OCI-LY1 (cell line): ENCODE measurements at regions not wholly inside any gene's neighbourhood (a gene's known extent, or its start where the extent isn't known, plus 50 kb on each side); places are given as distances from the start of the nearest gene placed in this dataset.

Source experiments
- H2AFZ ChIP-seq: fragments of 200-600 bp; sonication (generic), shearing (Covaris generic); 2 replicates; pipeline ENCODE4 v1.6.0; 2014; ENCODE audit warnings: antibody characterized with exemption, mild to moderate bottlenecking, low read length
- H3F3A ChIP-seq: fragments of 200-600 bp; sonication (generic), shearing (Covaris generic); 2 replicates; pipeline ENCODE4 v1.6.0; 2014; ENCODE audit warnings: mild to moderate bottlenecking, antibody characterized with exemption, low read length, moderate library complexity; ENCODE audit not compliant: insufficient read depth
- H3K27ac ChIP-seq: fragments of 200-600 bp; sonication (generic); 2 replicates; pipeline ENCODE4 v1.5.1; 2014; ENCODE audit warnings: low read length, mixed run types, mild to moderate bottlenecking, low read depth; ENCODE audit not compliant: poor library complexity, severe bottlenecking
- H3K27me3 ChIP-seq: fragments of 200-600 bp; sonication (generic); 2 replicates; pipeline ENCODE4 v1.6.0; 2014; ENCODE audit warnings: antibody characterized with exemption, mild to moderate bottlenecking, low read length, moderate library complexity; ENCODE audit not compliant: insufficient read depth
- H3K36me3 ChIP-seq: fragments of 200-600 bp; sonication (generic); 2 replicates; pipeline ENCODE4 v1.6.1; 2014; ENCODE audit warnings: mild to moderate bottlenecking, antibody characterized with exemption, low read length, moderate library complexity, mixed read lengths; ENCODE audit not compliant: insufficient read depth
- H3K4me1 ChIP-seq: fragments of 200-600 bp; sonication (generic); 2 replicates; pipeline ENCODE4 v1.5.1; 2014; ENCODE audit warnings: mild to moderate bottlenecking, low read length, moderate library complexity; ENCODE audit not compliant: insufficient read depth, severe bottlenecking
- H3K4me2 ChIP-seq: fragments of 200-600 bp; sonication (generic), shearing (Covaris generic); 2 replicates; pipeline ENCODE4 v1.6.1; 2014; ENCODE audit warnings: low read length
- H3K4me3 ChIP-seq: fragments of 200-600 bp; sonication (generic); 2 replicates; pipeline ENCODE4 v1.5.1; 2014; ENCODE audit warnings: low read length, low read depth, mild to moderate bottlenecking, mixed read lengths; ENCODE audit not compliant: poor library complexity, severe bottlenecking
- H3K79me2 ChIP-seq: fragments of 200-600 bp; shearing (Covaris generic); 2 replicates; pipeline ENCODE4 v1.6.1; 2016; ENCODE audit warnings: mixed run types, low read length, mixed read lengths; ENCODE audit not compliant: insufficient read depth
- H3K9ac ChIP-seq: fragments of 200-600 bp; sonication (generic), shearing (Covaris generic); 2 replicates; pipeline ENCODE4 v1.6.1; 2014; ENCODE audit warnings: mild to moderate bottlenecking, low read length, mixed read lengths
- H3K9me2 ChIP-seq: fragments of 200-600 bp; sonication (generic), shearing (Covaris generic); 2 replicates; pipeline ENCODE4 v1.6.1; 2014; ENCODE audit warnings: low read depth, mild to moderate bottlenecking, low read length, mixed read lengths
- H3K9me3 ChIP-seq: fragments of 200-600 bp; shearing (Covaris generic); 2 replicates; pipeline ENCODE4 v1.6.1; 2014; ENCODE audit warnings: low read length, mixed read lengths
- H4K20me1 ChIP-seq: fragments of 200-600 bp; sonication (generic), shearing (Covaris generic); 2 replicates; pipeline ENCODE4 v1.6.0; 2016; ENCODE audit warnings: mild to moderate bottlenecking, low read length; ENCODE audit not compliant: insufficient read depth
- CTCF ChIP-seq: fragments of 200-600 bp; sonication (generic), shearing (Covaris generic); IDR thresholded peaks from 2 replicates; pipeline ENCODE4 v1.5.1; 2017; ENCODE audit warnings: mild to moderate bottlenecking, antibody characterized with exemption, low read length, moderate library complexity, mixed read lengths
- EZH2 ChIP-seq: fragments of 200-600 bp; sonication (generic), shearing (Covaris generic); IDR thresholded peaks from 2 replicates; pipeline ENCODE4 v1.8.0; 2017; ENCODE audit warnings: borderline replicate concordance, mixed run types, mild to moderate bottlenecking, antibody characterized with exemption, low read length, moderate library complexity, mixed read lengths

DNA sequence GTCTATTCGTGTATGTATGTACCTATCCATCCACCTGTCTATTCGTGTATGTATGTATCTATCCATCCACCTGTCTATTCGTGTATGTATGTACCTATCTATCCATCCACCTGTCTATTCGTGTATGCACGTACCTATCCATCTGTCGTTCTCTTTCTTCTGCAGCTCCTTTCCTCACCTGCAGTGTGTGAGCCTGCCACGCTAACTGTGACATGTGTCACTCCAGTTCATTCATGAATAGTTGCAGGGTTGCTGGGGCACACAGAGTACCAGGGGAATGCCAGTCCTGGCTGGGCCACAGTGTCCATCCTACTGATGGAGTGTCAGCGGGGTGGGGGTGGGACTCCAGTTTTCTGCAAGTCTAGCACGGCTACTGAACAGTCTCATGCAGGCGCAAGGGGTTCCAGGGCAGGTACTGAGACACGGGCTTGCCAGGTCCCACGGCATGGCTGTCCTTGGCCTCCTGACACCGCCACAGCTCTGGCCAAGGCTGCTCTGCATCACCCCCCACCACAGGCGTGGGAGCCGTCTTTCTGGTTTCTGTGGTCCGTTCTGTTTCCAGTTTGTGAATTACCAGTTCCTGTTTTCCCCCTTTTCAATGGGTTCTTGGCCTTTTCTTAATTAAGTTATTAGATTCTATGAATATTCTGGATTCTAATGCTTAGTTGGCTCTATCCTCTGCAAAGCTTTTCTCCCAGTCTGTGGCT is 88.8 kb upstream of the CLDN5 start:
- Histone ChIP-seq H2AFZ (no peak overlapping the region), H3K27ac (no peak overlapping the region), H3K9me2 (no peaks in the 10 kb centered on the region), H3K9ac (no peak overlapping the region), H3K27me3 (peaks cover 8% of the 10 kb centered on the region; the same call in 1 of the 2 replicates), H3K79me2 (no peaks in the 10 kb centered on the region), H3F3A (no peaks in the 10 kb centered on the region), H3K4me3 (no peak overlapping the region), H3K9me3 (no peaks in the 10 kb centered on the region), H3K4me1 (no peaks in the 10 kb centered on the region), H4K20me1 (no peaks in the 10 kb centered on the region), H3K4me2 (no peak overlapping the region), H3K36me3 (no peaks in the 10 kb centered on the region)
- TF ChIP-seq EZH2 (no peak), CTCF (no peak)

DNA sequence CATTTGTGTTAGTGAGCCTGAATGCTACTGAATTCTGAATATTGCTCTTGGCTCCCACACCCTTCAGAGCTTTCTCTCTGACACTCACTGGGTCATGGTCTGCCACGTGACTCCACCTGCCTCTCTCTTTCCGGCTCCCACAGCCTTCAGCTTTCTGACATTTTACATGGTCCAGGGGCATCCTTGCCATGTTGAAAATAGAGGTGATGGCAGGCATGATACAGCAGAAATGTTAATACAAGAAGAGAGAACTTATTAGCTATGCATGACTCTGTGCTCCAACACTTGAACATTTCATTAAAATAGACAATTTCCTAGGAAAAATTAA is 90.3 kb upstream of the CLDN5 start:
- Histone ChIP-seq H3K4me2 (no peak overlapping the region), H3F3A (no peaks in the 10 kb centered on the region), H3K27ac (no peak overlapping the region), H3K9me3 (no peaks in the 10 kb centered on the region), H3K79me2 (no peaks in the 10 kb centered on the region), H3K36me3 (no peaks in the 10 kb centered on the region), H3K4me1 (peaks cover 8% of the 10 kb centered on the region), H3K9ac (no peak overlapping the region), H2AFZ (no peak overlapping the region), H3K27me3 (peaks cover 8% of the 10 kb centered on the region; the same call in 1 of the 2 replicates), H3K4me3 (no peak overlapping the region), H3K9me2 (no peaks in the 10 kb centered on the region), H4K20me1 (no peaks in the 10 kb centered on the region)
- TF ChIP-seq CTCF (no peak), EZH2 (no peak)

DNA sequence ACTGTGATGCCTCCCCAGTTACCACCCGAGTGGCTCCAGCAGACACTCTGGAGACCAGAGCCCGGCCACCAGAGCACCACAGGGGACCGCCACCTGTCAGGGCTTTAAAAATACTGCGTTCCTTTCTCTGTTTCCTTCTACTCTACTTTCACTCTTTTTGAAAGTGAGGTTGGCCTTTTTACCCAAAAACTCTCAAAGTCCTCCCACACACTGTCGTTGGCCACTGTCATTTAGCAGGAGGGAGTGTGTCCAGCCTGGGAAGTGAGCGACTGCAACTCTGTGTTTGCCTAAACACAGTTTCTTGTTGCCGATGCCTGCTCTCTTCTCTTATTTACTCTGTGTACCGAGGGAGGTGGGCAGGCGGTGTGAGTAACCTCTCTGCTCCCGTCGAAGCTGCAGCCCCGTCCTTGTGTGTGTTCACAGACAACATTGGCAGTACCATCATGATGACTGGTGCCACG is 90.8 kb upstream of the CLDN5 start:
- Histone ChIP-seq H3K4me2 (no peak overlapping the region), H3K79me2 (no peaks in the 10 kb centered on the region), H3K27ac (no peak overlapping the region), H3K4me3 (no peak overlapping the region), H3K9ac (no peak overlapping the region), H3K27me3 (peaks cover 8% of the 10 kb centered on the region; the same call in 1 of the 2 replicates), H3F3A (no peaks in the 10 kb centered on the region), H2AFZ (no peak overlapping the region), H3K4me1 (peaks cover 12% of the 10 kb centered on the region), H3K36me3 (no peaks in the 10 kb centered on the region), H3K9me2 (no peaks in the 10 kb centered on the region), H4K20me1 (no peaks in the 10 kb centered on the region), H3K9me3 (no peaks in the 10 kb centered on the region)
- TF ChIP-seq EZH2, result no peak
- TF ChIP-seq CTCF, result no peak
